ENCODE measurements at regions not wholly inside any gene's neighbourhood (a gene's known extent, or its start where the extent isn't known, plus 50 kb on each side); places are given as distances from the start of the nearest gene placed in this dataset.

DNA sequence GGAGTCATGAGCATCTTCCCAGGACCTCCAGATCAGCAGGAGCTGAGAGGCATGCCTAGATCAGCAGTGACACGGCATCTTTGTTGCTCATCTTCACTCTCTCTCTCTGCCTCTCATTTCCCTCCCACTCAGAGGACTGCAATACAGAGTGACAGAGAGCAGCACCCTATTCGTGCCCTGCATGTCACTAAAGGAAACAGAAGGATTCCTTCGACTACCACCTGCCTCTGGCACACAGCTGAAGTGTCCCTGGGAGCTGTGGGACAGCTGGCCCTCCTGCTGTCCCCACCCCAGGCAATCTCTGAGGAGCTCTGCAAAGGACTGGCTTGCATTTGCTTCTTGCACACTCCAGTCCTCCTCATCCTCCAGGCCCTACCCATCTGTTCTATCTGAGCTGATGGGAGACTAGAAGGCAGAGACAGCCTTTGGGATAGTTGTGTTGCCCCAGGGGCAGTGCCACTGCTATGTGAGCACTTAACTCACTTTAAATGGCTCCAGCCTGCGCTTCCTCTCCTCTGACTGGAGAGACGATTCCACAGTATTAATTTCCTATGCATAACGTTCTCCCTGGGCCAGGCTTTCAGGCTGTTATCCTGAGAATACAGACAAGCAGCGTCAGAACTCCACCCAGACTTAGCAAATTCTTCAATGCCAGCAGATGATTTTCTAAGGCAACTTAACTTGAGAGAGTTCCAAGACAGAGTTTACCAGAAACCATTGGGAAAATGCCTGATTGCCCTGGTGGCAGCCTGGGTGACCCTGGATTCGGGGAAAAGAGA lies 167.6 kb upstream of the MAP1B start:
- TF ChIP-seq CTCF (IDR thresholded peaks at IDR 0.05; ENCODE audit: borderline replicate concordance, insufficient read depth, low read depth, low read length): no peak
- no peak overlapping the region for H3K4me3 ChIP-seq (ENCODE audit: low read depth, low read length)

- H3K4me3 ChIP-seq (ENCODE audit: low read depth, low read length): no peak overlapping the region
- TF ChIP-seq CTCF (IDR thresholded peaks at IDR 0.05; ENCODE audit: borderline replicate concordance, insufficient read depth, low read depth, low read length): no peak
Observed at GRCh38 chr5:71943874-71944273, 163.4 kb upstream of the MAP1B start.

DNA sequence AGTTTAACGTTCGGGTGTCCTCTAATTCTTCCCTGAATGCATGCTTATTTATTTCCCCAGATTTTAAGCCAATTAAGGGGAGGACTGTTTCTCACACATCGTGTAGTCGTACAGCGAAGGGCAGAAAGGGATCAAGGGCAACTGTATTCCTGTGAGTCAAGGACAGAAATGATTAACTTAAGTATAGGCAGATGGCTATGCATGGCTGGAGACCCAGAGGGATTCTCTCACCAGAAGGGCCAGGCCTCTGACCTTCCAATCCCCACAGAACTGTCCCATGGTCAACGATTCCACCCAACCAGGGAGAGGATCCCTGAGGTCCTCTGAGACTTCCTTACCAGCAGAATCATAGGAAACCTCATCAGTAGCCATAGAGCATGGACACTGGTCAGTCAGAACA lies 161.8 kb upstream of the MAP1B start:
- TF ChIP-seq CTCF (IDR thresholded peaks at IDR 0.05; ENCODE audit: borderline replicate concordance, insufficient read depth, low read depth, low read length): no peak
- no peak overlapping the region for H3K4me3 ChIP-seq (ENCODE audit: low read depth, low read length)

DNA sequence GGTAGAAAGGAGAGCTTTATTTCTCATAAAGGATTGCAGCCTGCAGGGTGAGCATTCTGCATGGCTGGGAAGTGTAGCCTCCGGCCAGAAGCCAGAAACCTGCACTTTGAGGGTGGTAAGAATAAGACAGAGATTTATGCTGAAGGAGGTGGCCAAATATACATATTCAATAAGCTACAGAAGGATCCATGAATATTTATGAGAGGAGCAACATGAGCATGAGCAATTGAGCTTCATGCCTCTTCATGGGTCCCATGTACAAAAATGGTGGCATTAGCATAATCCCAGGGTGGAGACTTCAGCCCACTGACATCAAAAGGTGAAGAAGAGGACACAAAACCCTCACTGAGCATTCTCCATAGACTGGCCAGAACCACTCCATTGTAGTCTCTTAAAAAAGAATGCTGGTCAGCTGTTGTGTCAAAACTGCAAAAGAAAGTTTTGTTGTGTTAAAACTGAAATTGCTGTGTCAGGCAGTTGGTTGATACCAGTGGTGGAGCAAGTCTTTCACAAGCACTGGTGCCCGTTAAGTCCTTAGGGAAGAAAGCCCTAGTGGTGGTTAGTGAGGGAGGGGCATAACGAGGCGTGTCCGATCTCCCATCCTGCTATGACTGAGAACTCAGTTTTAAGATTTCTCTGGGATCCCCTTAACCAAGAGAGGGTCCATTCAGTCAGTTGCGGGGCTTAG lies 160.8 kb upstream of the MAP1B start:
- no peak overlapping the region for H3K4me3 ChIP-seq (ENCODE audit: low read depth, low read length)
- TF ChIP-seq CTCF (IDR thresholded peaks at IDR 0.05; ENCODE audit: borderline replicate concordance, insufficient read depth, low read depth, low read length): no peak

GRCh38 chr5:71948206-71948605 lies 159.1 kb upstream of the MAP1B start:
- TF ChIP-seq CTCF (IDR thresholded peaks at IDR 0.05; ENCODE audit: borderline replicate concordance, insufficient read depth, low read depth, low read length): no peak
- H3K4me3 ChIP-seq (ENCODE audit: low read depth, low read length): no peak overlapping the region

GRCh38 chr5:71949772-71950171 lies 157.5 kb upstream of the MAP1B start:
- no peak overlapping the region for H3K4me3 ChIP-seq (ENCODE audit: low read depth, low read length)
- TF ChIP-seq CTCF (IDR thresholded peaks at IDR 0.05; ENCODE audit: borderline replicate concordance, insufficient read depth, low read depth, low read length): no peak

- no peak for TF ChIP-seq CTCF (IDR thresholded peaks at IDR 0.05; ENCODE audit: borderline replicate concordance, insufficient read depth, low read depth, low read length)
Observed at GRCh38 chr5:71953866-71954265, 153.4 kb upstream of the MAP1B start.

More at GRCh38 chr5:71953866-71954265, 153.4 kb upstream of the MAP1B start:
- H3K4me3 ChIP-seq (ENCODE audit: low read depth, low read length): no peak overlapping the region
